HFFc6 (cell line): ENCODE measurements at regions not wholly inside any gene's neighbourhood (a gene's known extent, or its start where the extent isn't known, plus 50 kb on each side); places are given as distances from the start of the nearest gene placed in this dataset.
A peak's percentile ranks its signal among the peaks of the same experiment; 100 is the strongest.

Source experiments
- DNase-seq: peaks from one replicate; pipeline ENCODE4 v3.0.0-alpha.2; 2018
- H3K27ac Mint-ChIP-seq: 2 replicates; pipeline ENCODE4 v1.8.0; 2020; ENCODE audit warnings: mild to moderate bottlenecking, mixed read lengths
- H3K27me3 Mint-ChIP-seq: 2 replicates; pipeline ENCODE4 v1.8.0; 2021; ENCODE audit warnings: mild to moderate bottlenecking, moderate library complexity, mixed read lengths; ENCODE audit not compliant: insufficient read depth
- H3K36me3 Mint-ChIP-seq: 2 replicates; pipeline ENCODE4 v1.8.0; 2021; ENCODE audit warnings: low read depth, mixed read lengths
- H3K4me1 Mint-ChIP-seq: 2 replicates; pipeline ENCODE4 v1.8.0; 2020; ENCODE audit warnings: low read depth, mixed read lengths
- H3K4me3 Mint-ChIP-seq: 2 replicates; pipeline ENCODE4 v1.8.0; 2020; ENCODE audit warnings: mild to moderate bottlenecking, moderate library complexity, mixed read lengths
- H3K9me3 Mint-ChIP-seq: 2 replicates; pipeline ENCODE4 v1.8.0; 2020; ENCODE audit warnings: mild to moderate bottlenecking, mixed read lengths
- CTCF ChIP-seq: fragments of 200-600 bp; sonication (generic); IDR thresholded peaks from 2 replicates; pipeline ENCODE4 v1.5.0; 2021; ENCODE audit warnings: antibody characterized with exemption, mild to moderate bottlenecking

GRCh38 chr3:56876916-56877315 is 75.2 kb upstream of the ARHGEF3 start:
- no peak for DNase-seq
- Mint-ChIP-seq H3K27ac (no peak overlapping the region), H3K27me3 (no peaks in the 10 kb centered on the region; the same call in none of the 2 replicates), H3K36me3 (no peaks in the 10 kb centered on the region), H3K4me3 (no peak overlapping the region), H3K4me1 (peaks cover 35% of the 10 kb centered on the region), H3K9me3 (no peaks in the 10 kb centered on the region)
- no peak for TF ChIP-seq CTCF

GRCh38 chr3:56874269-56874668 is 72.5 kb upstream of the ARHGEF3 start:
- H3K27me3 Mint-ChIP-seq = no peaks in the 10 kb centered on the region; the same call in none of the 2 replicates
- H3K4me1 Mint-ChIP-seq = peaks cover 27% of the 10 kb centered on the region
- no peak overlapping the region for H3K4me3 Mint-ChIP-seq
- no peaks in the 10 kb centered on the region for H3K36me3 Mint-ChIP-seq
- H3K9me3 Mint-ChIP-seq = no peaks in the 10 kb centered on the region
- H3K27ac Mint-ChIP-seq = no peak overlapping the region
- DNase-seq = no peak
- no peak for TF ChIP-seq CTCF

GRCh38 chr3:56870436-56870835 is 68.7 kb upstream of the ARHGEF3 start:
- Mint-ChIP-seq H3K27me3 (no peaks in the 10 kb centered on the region; the same call in 1 of the 2 replicates), H3K4me1 (peaks cover 20% of the 10 kb centered on the region), H3K36me3 (no peaks in the 10 kb centered on the region), H3K9me3 (no peaks in the 10 kb centered on the region), H3K4me3 (no peak overlapping the region), H3K27ac (no peak overlapping the region)
- peak; percentile 38 for DNase-seq
- no peak for TF ChIP-seq CTCF

- Mint-ChIP-seq H3K4me3 (no peak overlapping the region), H3K9me3 (no peaks in the 10 kb centered on the region), H3K4me1 (peaks cover 20% of the 10 kb centered on the region), H3K27me3 (peaks cover 1% of the 10 kb centered on the region; the same call in 1 of the 2 replicates), H3K27ac (no peak overlapping the region), H3K36me3 (no peaks in the 10 kb centered on the region)
- no peak for TF ChIP-seq CTCF
- no peak for DNase-seq
Observed at GRCh38 chr3:56869157-56869889, 67.6 kb upstream of the ARHGEF3 start.

GRCh38 chr3:56868706-56869105 is 67.0 kb upstream of the ARHGEF3 start:
- no peak overlapping the region for H3K4me3 Mint-ChIP-seq
- H3K9me3 Mint-ChIP-seq = no peaks in the 10 kb centered on the region
- H3K36me3 Mint-ChIP-seq = no peaks in the 10 kb centered on the region

More at GRCh38 chr3:56868706-56869105, 67.0 kb upstream of the ARHGEF3 start:
- Mint-ChIP-seq H3K27me3 (0 out of 2 replicates have a peak, but pooled peaks cover 4% of the 10 kb centered on the region), H3K27ac (no peak overlapping the region), H3K4me1 (peaks cover 20% of the 10 kb centered on the region)
- no peak for TF ChIP-seq CTCF
- DNase-seq = no peak
